K562 (cell line): ENCODE measurements at regions not wholly inside any gene's neighbourhood (a gene's known extent, or its start where the extent isn't known, plus 50 kb on each side); places are given as distances from the start of the nearest gene placed in this dataset.
A peak's percentile ranks its signal among the peaks of the same experiment; 100 is the strongest.

Experiments used
- ATAC-seq: fragments of 200-7000 bp; cut with Tn5 transposase; 3 replicates; pipeline ENCODE4 v1.9.1; 2020; ENCODE audit warnings: moderate library complexity
- BruUV-seq: library from RNA; stranded (reverse); fragments of 400-500 nt; replicated peaks from 2 replicates; lab custom pipeline; 2021; lab: Mats Ljungman, UMichigan
- CTCF ChIA-PET: fragments of 300-600 bp; formaldehyde crosslinking; extraction: SDS; loops from one replicate; lab custom pipeline; 2021; ENCODE audit warnings: low intra/inter-chr PET ratio; lab: Yijun Ruan, JAX
- POLR2A ChIA-PET: fragments of 300-600, 350-650 bp; sonication (Branson Sonifier 250); formaldehyde crosslinking; extraction: SDS; loops from one replicate; lab custom pipeline; 2021; ENCODE audit warnings: antibody characterized with exemption, inconsistent platforms; lab: Yijun Ruan, JAX
- DNase-seq, 4 experiments: peaks; one replicate each; pipeline versions ENCODE4 v3.0.0 to v3.0.0-alpha.2; 2011 to 2018; ENCODE audit warnings: low spot score in 3 of 4, mixed read lengths in 3 of 4; ENCODE audit errors: extremely low read depth in 1 of 4
- FAIRE-seq: peaks from 2 replicates; lab custom pipeline; 2011; peaks lifted over from hg19 to GRCh38; lab: Jason Lieb, UNC
- H2AFZ ChIP-seq: 2 replicates; pipeline ENCODE4 v1.6.0; 2011; ENCODE audit warnings: low read depth, low read length, control low read depth, inconsistent platforms
- H3K27ac ChIP-seq: fragments of 200-600 bp; 3 replicates; pipeline ENCODE4 v1.8.0; 2011; ENCODE audit warnings: low read depth, mild to moderate bottlenecking, control low read depth, inconsistent platforms, low read length, moderate library complexity, mixed read lengths; ENCODE audit errors: extremely low read depth
- H3K27me3 ChIP-seq, 2 experiments: fragments of 300-600 bp in 1 of 2; 2 replicates in 1 of 2; 3 replicates in 1 of 2; pipeline versions ENCODE4 v1.6.0 to v1.8.0; 2011; ENCODE audit warnings: inconsistent platforms in 2 of 2, low read length in 2 of 2, mild to moderate bottlenecking in 1 of 2, mixed read lengths in 1 of 2, moderate library complexity in 1 of 2; ENCODE audit not compliant: control insufficient read depth in 2 of 2, insufficient read depth in 2 of 2
- H3K36me3 ChIP-seq: fragments of 300-600 bp; 3 replicates; pipeline ENCODE4 v1.8.0; 2011; ENCODE audit warnings: mild to moderate bottlenecking, low read length, inconsistent platforms; ENCODE audit not compliant: control insufficient read depth, insufficient read depth
- H3K4me1 ChIP-seq, 2 experiments: fragments of 200-600 bp in 1 of 2; replicated peaks in 1 of 2; 2 replicates in 1 of 2; 3 replicates in 1 of 2; pipeline versions ENCODE4 v1.5.1 to v1.8.0; 2011; ENCODE audit warnings: inconsistent platforms in 2 of 2, low read length in 2 of 2, mild to moderate bottlenecking in 1 of 2, mixed read lengths in 1 of 2, moderate library complexity in 1 of 2; ENCODE audit not compliant: control insufficient read depth in 2 of 2, insufficient read depth in 2 of 2
- H3K4me2 ChIP-seq: 2 replicates; pipeline ENCODE4 v1.6.1; 2011; ENCODE audit warnings: low read length, control low read depth, inconsistent platforms, mixed read lengths; ENCODE audit not compliant: insufficient read depth
- H3K4me3 ChIP-seq: fragments of 200-600 bp; sonication (generic), shearing (Covaris generic); 2 replicates; pipeline ENCODE4 v1.5.1; 2016; ENCODE audit warnings: control low read depth, inconsistent platforms
- H3K79me2 ChIP-seq: fragments of 200-600 bp; 3 replicates; pipeline ENCODE4 v1.8.0; 2011; ENCODE audit warnings: low read length, inconsistent platforms; ENCODE audit not compliant: control insufficient read depth, insufficient read depth
- H3K9ac ChIP-seq, 2 experiments: 2 replicates each; pipeline versions ENCODE4 v1.6.0 to v1.6.1; 2011; ENCODE audit warnings: low read depth in 2 of 2, low read length in 2 of 2, control low read depth in 1 of 2, inconsistent platforms in 1 of 2, mild to moderate bottlenecking in 1 of 2, mixed read lengths in 1 of 2; ENCODE audit not compliant: insufficient read depth in 1 of 2
- H3K9me1 ChIP-seq: one replicate; pipeline ENCODE4 v1.6.0; 2011; ENCODE audit warnings: inconsistent platforms, mild to moderate bottlenecking, low read length, moderate library complexity; ENCODE audit not compliant: control insufficient read depth, insufficient read depth
- H3K9me3 ChIP-seq: replicated peaks from 2 replicates; pipeline ENCODE4 v1.5.1; 2011; ENCODE audit warnings: low read depth, low read length, inconsistent platforms; ENCODE audit not compliant: control insufficient read depth, insufficient read depth
- H4K20me1 ChIP-seq: replicated peaks from 2 replicates; pipeline ENCODE4 v1.6.1; 2011; ENCODE audit warnings: low read length, inconsistent platforms, mixed read lengths; ENCODE audit not compliant: control insufficient read depth, insufficient read depth
- REST ChIP-seq, 2 experiments: fragments of 450-650 bp; formaldehyde crosslinking in 1 of 2; IDR thresholded peaks; 2 replicates each; pipeline versions ENCODE4 v1.4.0 to v1.6.1; 2014 to 2020; ENCODE audit warnings: mild to moderate bottlenecking in 2 of 2, borderline replicate concordance in 1 of 2, low read depth in 1 of 2
- ZNF212 ChIP-seq: fragments of 450-650 bp; formaldehyde crosslinking; IDR thresholded peaks from 2 replicates; pipeline ENCODE4 v1.4.0; 2020; ENCODE audit warnings: mild to moderate bottlenecking
- WGBS: fragments of 100-300 bp; shearing (Covaris generic); methylation state at CpG from one replicate; pipeline ENCODE4 v1.1.6; 2016; ENCODE audit warnings: low coverage, mixed read lengths; ENCODE audit not compliant: insufficient coverage; ENCODE audit errors: missing lambda C conversion rate; 5-methylcytosine and 5-hydroxymethylcytosine counted together
- in situ Hi-C: fragments of 300-500 bp; cut with MboI; formaldehyde crosslinking; loops from 4 replicates; pipeline ENCODE4 v1.15.0; 2018; ENCODE audit warnings: inconsistent platforms, mixed read lengths
- intact Hi-C: fragments of 100-400 bp; cut with micrococcal nuclease; formaldehyde crosslinking; loops from 2 replicates; pipeline ENCODE4 v1.14.2; 2022

GRCh38 chr3:194994551-194994981 lies 276.4 kb downstream of the XXYLT1 start:
- Histone ChIP-seq H3K9ac (no peak overlapping the region), H3K4me3 (no peak overlapping the region), H3K79me2 (no peaks in the 10 kb centered on the region), H3K36me3 (no peaks in the 10 kb centered on the region), H3K27ac (no peak overlapping the region), H3K27me3 (peaks cover 27 to 48% of the 10 kb centered on the region in 2 experiments), H3K4me1 (no peaks in the 10 kb centered on the region), H3K4me2 (no peak overlapping the region), H2AFZ (no peak overlapping the region), H4K20me1 (no peaks in the 10 kb centered on the region; the same call in 1 of the 2 replicates), H3K9me1 (no peaks in the 10 kb centered on the region), H3K9me3 (no peaks in the 10 kb centered on the region)
- POLR2A ChIA-PET = interaction anchor here (0.5 kb wide), 1 partner anchor 561 kb away, joined by 3 read pairs; no protein-coding TSS in a partner anchor
- DNase-seq (no peak), ATAC-seq (no peak)
- no TSS peak for BruUV-seq
- WGBS = 2% methylated on average over 6 of the region's 6 CpGs
- in situ Hi-C loops (no loop called here), intact Hi-C loops (no loop called here)
- peak; percentile 29; the same call in 1 of the 2 replicates for TF ChIP-seq REST (IDR thresholded peaks at IDR 0.05; ENCODE audit: borderline replicate concordance)
- no peak for TF ChIP-seq REST (CRISPR knock-in tag; IDR thresholded peaks at IDR 0.05; ENCODE audit: low read depth)
- TF ChIP-seq ZNF212 (CRISPR knock-in tag) = no peak
- TF ChIP-seq, all 486 proteins: peak for 1
- CTCF ChIA-PET = no interaction called here
- no peak for FAIRE-seq
